ENCODE measurements at regions not wholly inside any gene's neighbourhood (a gene's known extent, or its start where the extent isn't known, plus 50 kb on each side); places are given as distances from the start of the nearest gene placed in this dataset.

- CTCF ChIA-PET: interaction anchor here (2.4 kb wide), 1 partner anchor 31 kb away, joined by 11 read pairs; no protein-coding TSS in a partner anchor
These were observed 125.5 kb downstream of the TFCP2L1 start for GRCh38 chr2:121159291-121160071.

GRCh38 chr2:121160366-121160765, 124.6 kb downstream of the TFCP2L1 start:
- no peak overlapping the region for H3K27ac Mint-ChIP-seq
- H3K36me3 Mint-ChIP-seq: peaks cover 18% of the 10 kb centered on the region
- no peak for ATAC-seq
- ChIA-PET POLR2A (no interaction called here), CTCF (interaction anchor here (1.2 to 2.4 kb wide), 2 partner anchors 32 to 65 kb away, joined by 4 to 11 read pairs; no protein-coding TSS in a partner anchor)
- H3K27me3 Mint-ChIP-seq (ENCODE audit: low read depth): peaks cover 21% of the 10 kb centered on the region
- no peak overlapping the region for H3K4me3 Mint-ChIP-seq
- no peaks in the 10 kb centered on the region for H3K4me1 Mint-ChIP-seq
- no peak for DNase-seq (ENCODE audit: low spot score)
- peaks cover 40% of the 10 kb centered on the region for H3K9me3 Mint-ChIP-seq
- TF ChIP-seq SMAD4 (CRISPR knock-in tag; IDR thresholded peaks at IDR 0.05): no peak
- TF ChIP-seq GRHL2 (CRISPR knock-in tag; IDR thresholded peaks at IDR 0.05; ENCODE audit: insufficient replicate concordance, severe bottlenecking): no peak
- no peak for TF ChIP-seq ZBTB43 (CRISPR knock-in tag; IDR thresholded peaks at IDR 0.05)
- no peak for TF ChIP-seq TEAD4 (CRISPR knock-in tag; IDR thresholded peaks at IDR 0.05)
- no peak for TF ChIP-seq ATF2 (CRISPR knock-in tag; IDR thresholded peaks at IDR 0.05; ENCODE audit: borderline replicate concordance, low read depth)
- no peak for TF ChIP-seq USF1 (CRISPR knock-in tag; IDR thresholded peaks at IDR 0.05)
- TF ChIP-seq HMGXB4 (CRISPR knock-in tag; IDR thresholded peaks at IDR 0.05): no peak

More at GRCh38 chr2:121159291-121160071, 125.5 kb downstream of the TFCP2L1 start:
- Mint-ChIP-seq H3K27me3 (ENCODE audit: low read depth) (peaks cover 21% of the 10 kb centered on the region), H3K4me1 (no peaks in the 10 kb centered on the region), H3K9me3 (peaks cover 40% of the 10 kb centered on the region), H3K4me3 (no peak overlapping the region), H3K36me3 (peaks cover 18% of the 10 kb centered on the region), H3K27ac (no peak overlapping the region)
- TF ChIP-seq USF1 (CRISPR knock-in tag; IDR thresholded peaks at IDR 0.05) (no peak), NFYB (CRISPR knock-in tag; conservative IDR thresholded peaks at IDR 0.05; ENCODE audit: low read depth) (no peak), RORB (CRISPR knock-in tag; IDR thresholded peaks at IDR 0.05) (no peak), ZNF263 (CRISPR knock-in tag; IDR thresholded peaks at IDR 0.05; ENCODE audit: low read depth) (no peak), ZBTB43 (CRISPR knock-in tag; IDR thresholded peaks at IDR 0.05) (no peak), E2F5 (CRISPR knock-in tag; IDR thresholded peaks at IDR 0.05) (no peak), TEAD4 (CRISPR knock-in tag; IDR thresholded peaks at IDR 0.05) (no peak), JUN (CRISPR knock-in tag; IDR thresholded peaks at IDR 0.05) (no peak), ATF1 (CRISPR knock-in tag; IDR thresholded peaks at IDR 0.05) (no peak), ATF3 (CRISPR knock-in tag; conservative IDR thresholded peaks at IDR 0.05) (no peak), SOX15 (CRISPR knock-in tag; IDR thresholded peaks at IDR 0.05) (no peak), CREB1 (CRISPR knock-in tag; IDR thresholded peaks at IDR 0.05) (no peak), ZNF396 (CRISPR knock-in tag; IDR thresholded peaks at IDR 0.05; ENCODE audit: borderline replicate concordance) (no peak), IRF1 (CRISPR knock-in tag; IDR thresholded peaks at IDR 0.05) (no peak), USF2 (CRISPR knock-in tag; IDR thresholded peaks at IDR 0.05) (no peak), MAX (CRISPR knock-in tag; IDR thresholded peaks at IDR 0.05) (no peak)
- POLR2A ChIA-PET: no interaction called here
- no peak for DNase-seq (ENCODE audit: low spot score)
- ATAC-seq: no peak
